ENCODE measurements at regions not wholly inside any gene's neighbourhood (a gene's known extent, or its start where the extent isn't known, plus 50 kb on each side); places are given as distances from the start of the nearest gene placed in this dataset.

GRCh38 chr4:19999276-19999675 is 252.4 kb upstream of the SLIT2 start:
- no peak for DNase-seq (ENCODE audit: low read depth in 2 of 2)

- DNase-seq (ENCODE audit: low read depth in 2 of 2) = no peak
These were observed 258.5 kb upstream of the SLIT2 start for GRCh38 chr4:19993242-19993641.

- DNase-seq (ENCODE audit: low read depth in 2 of 2) = no peak
These were observed 259.1 kb upstream of the SLIT2 start for GRCh38 chr4:19992471-19993093.

GRCh38 chr4:19987746-19988145 is 264.0 kb upstream of the SLIT2 start:
- no peak for DNase-seq (ENCODE audit: low read depth in 2 of 2)

- no peak for DNase-seq (ENCODE audit: low read depth in 2 of 2)
These were observed 268.6 kb upstream of the SLIT2 start for GRCh38 chr4:19983072-19983471.

- DNase-seq (ENCODE audit: low read depth in 2 of 2) = no peak
These were observed 269.1 kb upstream of the SLIT2 start for GRCh38 chr4:19982556-19982955.

- DNase-seq (ENCODE audit: low read depth in 2 of 2) = no peak
These were observed 279.9 kb upstream of the SLIT2 start for GRCh38 chr4:19971829-19972228.

- DNase-seq (ENCODE audit: low read depth in 2 of 2) = no peak
These were observed 282.2 kb upstream of the SLIT2 start for GRCh38 chr4:19969492-19969891.

- no peak for DNase-seq (ENCODE audit: low read depth in 2 of 2)
These were observed 290.6 kb upstream of the SLIT2 start for GRCh38 chr4:19961091-19961490.

- DNase-seq (ENCODE audit: low read depth in 2 of 2) = no peak
These were observed 292.9 kb upstream of the SLIT2 start for GRCh38 chr4:19958848-19959247.

- DNase-seq (ENCODE audit: low read depth in 2 of 2) = no peak
These were observed 304.4 kb upstream of the SLIT2 start for GRCh38 chr4:19947349-19947748.

- DNase-seq (ENCODE audit: low read depth in 2 of 2) = no peak
These were observed 305.7 kb upstream of the SLIT2 start for GRCh38 chr4:19945979-19946380.

GRCh38 chr4:19945501-19945900 is 306.2 kb upstream of the SLIT2 start:
- DNase-seq (ENCODE audit: low read depth in 2 of 2) = no peak

- DNase-seq (ENCODE audit: low read depth in 2 of 2) = no peak
These were observed 306.9 kb upstream of the SLIT2 start for GRCh38 chr4:19944806-19945205.

- DNase-seq (ENCODE audit: low read depth in 2 of 2) = no peak
These were observed 307.5 kb upstream of the SLIT2 start for GRCh38 chr4:19944251-19944650.

- no peak for DNase-seq (ENCODE audit: low read depth in 2 of 2)
These were observed 310.3 kb upstream of the SLIT2 start for GRCh38 chr4:19941434-19941833.

- no peak for DNase-seq (ENCODE audit: low read depth in 2 of 2)
These were observed 310.8 kb upstream of the SLIT2 start for GRCh38 chr4:19940861-19941260.

GRCh38 chr4:19936476-19936875 is 315.2 kb upstream of the SLIT2 start:
- no peak for DNase-seq (ENCODE audit: low read depth in 2 of 2)

- DNase-seq (ENCODE audit: low read depth in 2 of 2) = no peak
These were observed 321.0 kb upstream of the SLIT2 start for GRCh38 chr4:19930742-19931141.

GRCh38 chr4:19927381-19927780 is 324.3 kb upstream of the SLIT2 start:
- no peak for DNase-seq (ENCODE audit: low read depth in 2 of 2)

GRCh38 chr4:19925516-19925915 is 326.2 kb upstream of the SLIT2 start:
- DNase-seq (ENCODE audit: low read depth in 2 of 2) = no peak

- no peak for DNase-seq (ENCODE audit: low read depth in 2 of 2)
These were observed 326.9 kb upstream of the SLIT2 start for GRCh38 chr4:19924761-19925160.

- DNase-seq (ENCODE audit: low read depth in 2 of 2) = no peak
These were observed 336.4 kb upstream of the SLIT2 start for GRCh38 chr4:19915276-19915675.

- DNase-seq (ENCODE audit: low read depth in 2 of 2) = no peak
These were observed 338.1 kb upstream of the SLIT2 start for GRCh38 chr4:19913650-19914049.

Measured in stimulated activated CD4-positive, alpha-beta T cell treated with anti-CD3 and anti-CD28 coated beads, Interleukin-12 subunit alpha, Interleukin-12 subunit beta, amount 100 ng/mL, for 24 hours (primary cell).